DND-41 (cell line): ENCODE measurements at regions not wholly inside any gene's neighbourhood (a gene's known extent, or its start where the extent isn't known, plus 50 kb on each side); places are given as distances from the start of the nearest gene placed in this dataset.

Source experiments
- ATAC-seq: fragments of 200-7000 bp; cut with Tn5 transposase; 3 replicates; pipeline ENCODE4 v1.9.1; 2021; ENCODE audit warnings: low read depth; ENCODE audit not compliant: insufficient read depth
- DNase-seq: peaks from one replicate; pipeline ENCODE4 v3.0.0-alpha.2; 2020
- H2AFZ ChIP-seq: 2 replicates; pipeline ENCODE4 v1.6.0; 2012; ENCODE audit warnings: low read depth, low read length
- H3K27ac ChIP-seq: 2 replicates; pipeline ENCODE4 v1.5.1; 2012; ENCODE audit warnings: low read length, inconsistent platforms
- H3K27me3 ChIP-seq: fragments of 200-600 bp; sonication (generic); 2 replicates; pipeline ENCODE4 v1.6.0; 2012; ENCODE audit warnings: low read length, mild to moderate bottlenecking, inconsistent platforms; ENCODE audit not compliant: insufficient read depth, poor library complexity
- H3K36me3 ChIP-seq: 2 replicates; pipeline ENCODE4 v1.5.1; 2012; ENCODE audit warnings: low read length, inconsistent platforms; ENCODE audit not compliant: insufficient read depth
- H3K4me1 ChIP-seq: 2 replicates; pipeline ENCODE4 v1.5.1; 2012; ENCODE audit warnings: mild to moderate bottlenecking, low read length; ENCODE audit not compliant: insufficient read depth
- H3K4me2 ChIP-seq: 2 replicates; pipeline ENCODE4 v1.6.0; 2012; ENCODE audit warnings: mild to moderate bottlenecking, moderate library complexity, low read length, inconsistent platforms; ENCODE audit not compliant: insufficient read depth
- H3K4me3 ChIP-seq, 2 experiments: fragments of 200-600 bp in 1 of 2; shearing (Covaris generic) in 1 of 2; 2 replicates each; pipeline ENCODE4 v1.5.1; 2012 to 2016; ENCODE audit warnings: inconsistent platforms in 2 of 2, low read length in 2 of 2, mild to moderate bottlenecking in 2 of 2, low read depth in 1 of 2, moderate library complexity in 1 of 2
- H3K79me2 ChIP-seq: 2 replicates; pipeline ENCODE4 v1.6.0; 2012; ENCODE audit warnings: low read length, inconsistent platforms; ENCODE audit not compliant: insufficient read depth
- H3K9ac ChIP-seq: 2 replicates; pipeline ENCODE4 v1.6.0; 2012; ENCODE audit warnings: low read depth, mild to moderate bottlenecking, inconsistent platforms, low read length, moderate library complexity
- H3K9me3 ChIP-seq: 2 replicates; pipeline ENCODE4 v1.5.1; 2012; ENCODE audit warnings: low read length, moderate library complexity, mild to moderate bottlenecking, inconsistent platforms; ENCODE audit not compliant: insufficient read depth, severe bottlenecking
- H4K20me1 ChIP-seq: 2 replicates; pipeline ENCODE4 v1.6.0; 2012; ENCODE audit warnings: low read length; ENCODE audit not compliant: insufficient read depth
- CTCF ChIP-seq: IDR thresholded peaks from 2 replicates; pipeline ENCODE4 v1.5.1; 2012; ENCODE audit warnings: borderline replicate concordance, low read length, moderate library complexity, mild to moderate bottlenecking; ENCODE audit not compliant: poor library complexity, severe bottlenecking; ENCODE audit errors: extremely low read depth
- EZH2 ChIP-seq: IDR thresholded peaks from 3 replicates; pipeline ENCODE4 v1.6.1; 2012; ENCODE audit warnings: borderline replicate concordance, low read depth, mild to moderate bottlenecking, moderate library complexity, low read length, inconsistent platforms; ENCODE audit not compliant: severe bottlenecking

DNA sequence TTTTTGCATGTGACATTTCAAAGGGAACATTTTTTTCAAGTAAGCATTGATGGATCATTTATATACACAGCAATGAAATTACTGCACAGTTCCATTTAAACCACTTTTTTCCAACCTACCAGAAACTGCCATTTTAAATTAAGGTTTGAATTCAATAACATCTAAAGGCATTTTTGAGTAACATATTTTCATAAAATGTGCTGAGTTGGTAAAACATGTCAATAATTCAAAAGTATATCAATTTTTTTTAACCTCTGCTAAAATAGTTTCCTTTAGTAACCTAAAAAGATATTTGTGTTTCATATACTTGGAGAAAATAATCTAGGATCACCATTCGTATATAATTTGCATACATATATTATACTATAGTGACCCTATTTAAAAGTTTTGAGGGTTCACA lies 355.1 kb upstream of the KCNMB2 start:
- no peaks in the 10 kb centered on the region for H4K20me1 ChIP-seq
- no peak overlapping the region for H3K4me2 ChIP-seq
- H3K4me1 ChIP-seq = no peaks in the 10 kb centered on the region
- ATAC-seq (no peak), DNase-seq (no peak)
- H3K9ac ChIP-seq = no peak overlapping the region
- H3K79me2 ChIP-seq = no peaks in the 10 kb centered on the region
- H3K27me3 ChIP-seq = no peaks in the 10 kb centered on the region
- H3K36me3 ChIP-seq = no peaks in the 10 kb centered on the region
- TF ChIP-seq CTCF (no peak), EZH2 (no peak)
- no peak overlapping the region for H3K27ac ChIP-seq
- no peak overlapping the region for H2AFZ ChIP-seq
- no peak overlapping the region for H3K4me3 ChIP-seq
- H3K9me3 ChIP-seq = no peaks in the 10 kb centered on the region

GRCh38 chr3:178181784-178182183 lies 354.5 kb upstream of the KCNMB2 start:
- ATAC-seq = no peak
- Histone ChIP-seq H2AFZ (no peak overlapping the region), H3K27ac (no peak overlapping the region), H3K4me1 (no peaks in the 10 kb centered on the region), H3K4me3 (no peak overlapping the region), H3K9ac (no peak overlapping the region), H3K9me3 (no peaks in the 10 kb centered on the region), H3K36me3 (no peaks in the 10 kb centered on the region), H3K4me2 (no peak overlapping the region), H3K27me3 (no peaks in the 10 kb centered on the region), H4K20me1 (no peaks in the 10 kb centered on the region), H3K79me2 (no peaks in the 10 kb centered on the region)
- DNase-seq = no peak
- TF ChIP-seq EZH2 (no peak), CTCF (no peak)

GRCh38 chr3:178182337-178182779 lies 353.9 kb upstream of the KCNMB2 start:
- no peaks in the 10 kb centered on the region for H3K27me3 ChIP-seq
- no peak overlapping the region for H3K4me3 ChIP-seq
- H2AFZ ChIP-seq = no peak overlapping the region
- no peaks in the 10 kb centered on the region for H3K4me1 ChIP-seq
- ATAC-seq (no peak), DNase-seq (no peak)
- no peak overlapping the region for H3K9ac ChIP-seq
- H3K27ac ChIP-seq = no peak overlapping the region
- no peak overlapping the region for H3K4me2 ChIP-seq
- H3K79me2 ChIP-seq = no peaks in the 10 kb centered on the region
- no peaks in the 10 kb centered on the region for H3K9me3 ChIP-seq
- no peaks in the 10 kb centered on the region for H3K36me3 ChIP-seq
- no peaks in the 10 kb centered on the region for H4K20me1 ChIP-seq
- TF ChIP-seq CTCF = no peak
- TF ChIP-seq EZH2 = no peak

DNA sequence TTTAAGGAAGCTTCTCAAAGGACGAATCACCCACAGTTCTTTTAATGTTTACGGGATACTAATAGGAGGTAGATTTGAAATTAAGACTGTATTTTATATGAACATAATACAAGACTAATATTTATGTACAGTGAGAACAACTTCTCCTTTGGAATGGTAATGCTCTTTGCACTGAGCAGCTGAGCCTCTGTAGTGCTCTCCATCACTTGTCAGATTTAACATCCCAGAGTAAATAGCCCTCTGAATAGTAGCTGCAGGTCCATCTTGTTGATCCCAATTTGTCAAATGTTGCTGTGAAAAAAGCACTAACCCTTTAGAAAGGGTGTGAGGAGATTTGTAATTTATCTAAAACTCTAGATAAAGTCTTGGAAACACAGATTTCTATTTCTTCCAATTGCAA lies 351.4 kb upstream of the KCNMB2 start:
- Histone ChIP-seq H3K9ac (no peak overlapping the region), H3K4me1 (no peaks in the 10 kb centered on the region), H3K27me3 (no peaks in the 10 kb centered on the region), H3K27ac (no peak overlapping the region), H3K79me2 (no peaks in the 10 kb centered on the region), H4K20me1 (no peaks in the 10 kb centered on the region), H3K4me3 (no peak overlapping the region), H2AFZ (no peak overlapping the region), H3K4me2 (no peak overlapping the region), H3K9me3 (no peaks in the 10 kb centered on the region), H3K36me3 (no peaks in the 10 kb centered on the region)
- DNase-seq (no peak), ATAC-seq (no peak)
- no peak for TF ChIP-seq CTCF
- no peak for TF ChIP-seq EZH2
